Esophagus squamous epithelium (tissue), 5 donors: ENCODE measurements at regions not wholly inside any gene's neighbourhood (a gene's known extent, or its start where the extent isn't known, plus 50 kb on each side); places are given as distances from the start of the nearest gene placed in this dataset.

Experiments
- DNase-seq: peaks from one replicate; lab custom pipeline; 2025; lab: John Stamatoyannopoulos, UW
- H3K27ac ChIP-seq, 4 donors: fragments of 200-600 bp; sonication (generic); one replicate each; pipeline ENCODE4 v1.5.1; 2016 to 2019; ENCODE audit warnings: mild to moderate bottlenecking in 1 of 4
- H3K27me3 ChIP-seq, 4 donors: fragments of 200-600 bp; sonication (generic); 1 replicate in 3 of 4; 2 replicates in 1 of 4; pipeline versions ENCODE4 v1.5.1 to v1.6.0; 2017 to 2021; ENCODE audit warnings: antibody characterized with exemption in 1 of 4
- H3K36me3 ChIP-seq, 3 donors: fragments of 200-600 bp; sonication (generic); one replicate each; pipeline ENCODE4 v1.5.1; 2016 to 2019
- H3K4me1 ChIP-seq, 3 donors: fragments of 200-600 bp; sonication (generic); one replicate each; pipeline ENCODE4 v1.5.1; 2017 to 2019
- H3K4me3 ChIP-seq, 4 donors: fragments of 200-600 bp; sonication (generic); 1 replicate in 3 of 4; 2 replicates in 1 of 4; pipeline ENCODE4 v1.5.1; 2016 to 2019; ENCODE audit warnings: mild to moderate bottlenecking in 2 of 4, moderate library complexity in 1 of 4
- H3K9me3 ChIP-seq, 3 donors: fragments of 200-600 bp; sonication (generic); one replicate each; pipeline ENCODE4 v1.5.1; 2016 to 2019
- POLR2A ChIP-seq, 4 donors: fragments of 450-650 bp; IDR thresholded peaks; one replicate each; pipeline ENCODE4 v1.6.1; 2017; ENCODE audit warnings: antibody characterized with exemption in 4 of 4, mild to moderate bottlenecking in 4 of 4, moderate library complexity in 3 of 4
- WGBS, 2 donors: methylation state at CpG; one replicate each; pipeline ENCODE4 v1.1.5; 2018; 5-methylcytosine and 5-hydroxymethylcytosine counted together
- intact Hi-C: fragments of 100-400 bp; cut with DNase I; formaldehyde crosslinking; loops from one replicate; pipeline ENCODE4 v1.15.0; 2022
- TF ChIP-seq, protein P1 (sequence below), 6 experiments: fragments of 450-650 bp in 4 of 6; fragments of 200-600 bp in 2 of 6; sonication (generic) in 2 of 6; IDR thresholded peaks; one replicate each; pipeline ENCODE4 v1.5.1; 2016 to 2019; ENCODE audit warnings: antibody characterized with exemption in 6 of 6, mild to moderate bottlenecking in 4 of 6, moderate library complexity in 4 of 6
- donor health status: DM: yes; HTN: yes; CAD: no.

DNA sequence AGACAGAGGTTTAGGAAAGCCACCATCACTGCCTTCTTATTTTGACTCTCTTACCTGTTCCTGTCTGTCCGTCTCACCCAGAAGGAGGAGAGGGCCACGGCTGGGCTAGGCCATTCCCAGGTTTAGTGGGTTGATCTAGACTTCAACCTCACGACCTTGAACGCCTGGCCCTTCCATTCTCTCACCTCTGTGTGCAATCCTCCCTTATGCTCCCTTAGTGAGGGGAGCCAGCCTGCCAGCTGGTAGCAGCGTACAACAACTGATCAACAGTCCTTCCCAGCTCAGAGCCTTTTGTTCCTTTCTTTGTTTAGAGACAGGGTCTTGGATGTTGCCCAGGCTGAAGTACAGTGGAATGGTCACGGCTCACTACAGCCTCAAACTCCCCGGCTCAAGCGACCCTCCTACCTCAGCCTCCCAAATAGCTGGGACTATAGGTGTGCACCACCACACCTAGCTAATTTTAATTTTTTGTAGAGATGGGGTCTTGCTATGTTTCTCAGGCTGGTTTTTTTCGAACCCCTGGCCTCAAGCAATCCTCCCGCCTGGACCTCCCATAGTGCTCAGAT, 123.9 kb downstream of the ZNF664 start:
- Histone ChIP-seq H3K4me3 (no peak overlapping the region), H3K27ac (peak overlapping the region in 1 of 4 donors; percentile 17), H3K27me3 (peaks cover 0 to 20% (median 0%) of the 10 kb centered on the region in 4 donors), H3K36me3 (no peaks in the 10 kb centered on the region), H3K9me3 (no peaks in the 10 kb centered on the region), H3K4me1 (peaks cover 0 to 12% (median 0%) of the 10 kb centered on the region in 3 donors)
- intact Hi-C loops, result no loop called here
- no peak for DNase-seq
- TF ChIP-seq, protein P1, sequence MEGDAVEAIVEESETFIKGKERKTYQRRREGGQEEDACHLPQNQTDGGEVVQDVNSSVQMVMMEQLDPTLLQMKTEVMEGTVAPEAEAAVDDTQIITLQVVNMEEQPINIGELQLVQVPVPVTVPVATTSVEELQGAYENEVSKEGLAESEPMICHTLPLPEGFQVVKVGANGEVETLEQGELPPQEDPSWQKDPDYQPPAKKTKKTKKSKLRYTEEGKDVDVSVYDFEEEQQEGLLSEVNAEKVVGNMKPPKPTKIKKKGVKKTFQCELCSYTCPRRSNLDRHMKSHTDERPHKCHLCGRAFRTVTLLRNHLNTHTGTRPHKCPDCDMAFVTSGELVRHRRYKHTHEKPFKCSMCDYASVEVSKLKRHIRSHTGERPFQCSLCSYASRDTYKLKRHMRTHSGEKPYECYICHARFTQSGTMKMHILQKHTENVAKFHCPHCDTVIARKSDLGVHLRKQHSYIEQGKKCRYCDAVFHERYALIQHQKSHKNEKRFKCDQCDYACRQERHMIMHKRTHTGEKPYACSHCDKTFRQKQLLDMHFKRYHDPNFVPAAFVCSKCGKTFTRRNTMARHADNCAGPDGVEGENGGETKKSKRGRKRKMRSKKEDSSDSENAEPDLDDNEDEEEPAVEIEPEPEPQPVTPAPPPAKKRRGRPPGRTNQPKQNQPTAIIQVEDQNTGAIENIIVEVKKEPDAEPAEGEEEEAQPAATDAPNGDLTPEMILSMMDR (IDR thresholded peaks at IDR 0.05), result no peak
- no peak for TF ChIP-seq POLR2A (IDR thresholded peaks at IDR 0.05)
- 77 to 92% methylated on average over 9 to 10 of the region's 10 CpGs for WGBS, 2 donors

GRCh38 chr12:124097701-124098100, 124.7 kb downstream of the ZNF664 start:
- Histone ChIP-seq H3K4me3 (no peak overlapping the region), H3K4me1 (peaks cover 0 to 12% (median 0%) of the 10 kb centered on the region in 3 donors), H3K27me3 (peaks cover 0 to 20% (median 0%) of the 10 kb centered on the region in 4 donors), H3K9me3 (no peaks in the 10 kb centered on the region), H3K36me3 (no peaks in the 10 kb centered on the region), H3K27ac (peak overlapping the region in 1 of 4 donors; percentile 17)
- TF ChIP-seq, protein P1 (IDR thresholded peaks at IDR 0.05), result no peak
- TF ChIP-seq POLR2A (IDR thresholded peaks at IDR 0.05), result no peak
- 50 to 51% methylated on average over 6 to 7 of the region's 7 CpGs for WGBS, 2 donors
- intact Hi-C loops, result no loop called here
- no peak for DNase-seq

- Histone ChIP-seq H3K4me3 (no peak overlapping the region), H3K27me3 (peaks cover 0 to 20% (median 0%) of the 10 kb centered on the region in 4 donors), H3K27ac (peak overlapping the region in 1 of 4 donors; percentile 17), H3K4me1 (peaks cover 0 to 12% (median 0%) of the 10 kb centered on the region in 3 donors), H3K9me3 (no peaks in the 10 kb centered on the region), H3K36me3 (no peaks in the 10 kb centered on the region)
- TF ChIP-seq, protein P1 (IDR thresholded peaks at IDR 0.05), result no peak
- TF ChIP-seq POLR2A (IDR thresholded peaks at IDR 0.05), result no peak
- intact Hi-C loops, result no loop called here
- 73 to 74% methylated on average over 13 to 14 of the region's 14 CpGs for WGBS, 2 donors
- DNase-seq, result no peak
These were observed 125.2 kb downstream of the ZNF664 start for GRCh38 chr12:124098101-124098757.

- DNase-seq, result no peak
- H3K4me3 ChIP-seq, result no peak overlapping the region
- H3K27me3 ChIP-seq, result peaks cover 0 to 20% (median 0%) of the 10 kb centered on the region in 4 donors
- no peaks in the 10 kb centered on the region for H3K36me3 ChIP-seq
- TF ChIP-seq POLR2A (IDR thresholded peaks at IDR 0.05), result no peak
- TF ChIP-seq, protein P1 (IDR thresholded peaks at IDR 0.05), result no peak
- 40 to 63% methylated on average over 6 to 8 of the region's 8 CpGs for WGBS, 2 donors
- no peaks in the 10 kb centered on the region for H3K9me3 ChIP-seq
- H3K4me1 ChIP-seq, result peaks cover 0 to 12% (median 0%) of the 10 kb centered on the region in 3 donors
- intact Hi-C loops, result no loop called here
- no peak overlapping the region for H3K27ac ChIP-seq
These were observed 125.9 kb downstream of the ZNF664 start for GRCh38 chr12:124098887-124099286.

DNA sequence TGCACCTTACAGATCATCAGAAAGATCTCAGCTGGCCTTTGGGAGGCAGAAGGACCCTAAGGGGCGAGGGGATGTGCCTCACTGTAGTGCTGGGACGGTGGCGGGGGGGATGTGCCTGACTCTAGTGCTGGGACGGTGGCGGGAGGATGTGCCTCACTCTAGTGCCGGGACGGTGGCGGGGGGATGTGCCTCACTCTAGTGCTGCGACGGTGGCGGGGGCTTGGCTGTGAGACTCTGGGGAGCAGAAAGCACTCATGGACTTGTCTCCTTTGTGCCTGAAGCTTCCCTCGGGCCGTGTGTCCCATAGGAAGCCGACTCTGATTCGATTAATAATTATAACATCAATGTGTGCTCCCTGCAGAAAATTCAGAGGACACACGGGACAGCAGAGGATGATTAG, 126.6 kb downstream of the ZNF664 start:
- H3K36me3 ChIP-seq, result no peaks in the 10 kb centered on the region
- intact Hi-C loops, result no loop called here
- no peak overlapping the region for H3K27ac ChIP-seq
- H3K4me3 ChIP-seq, result no peak overlapping the region
- H3K9me3 ChIP-seq, result no peaks in the 10 kb centered on the region
- WGBS, 2 donors, result 92 to 99% methylated on average over 9 to 16 of the region's 16 CpGs
- DNase-seq, result no peak
- TF ChIP-seq, protein P1 (IDR thresholded peaks at IDR 0.05), result no peak
- no peak for TF ChIP-seq POLR2A (IDR thresholded peaks at IDR 0.05)
- H3K27me3 ChIP-seq, result peaks cover 0 to 20% (median 0%) of the 10 kb centered on the region in 4 donors
- peaks cover 0 to 12% (median 0%) of the 10 kb centered on the region in 3 donors for H3K4me1 ChIP-seq
